NB4 (cell line): ENCODE measurements at regions not wholly inside any gene's neighbourhood (a gene's known extent, or its start where the extent isn't known, plus 50 kb on each side); places are given as distances from the start of the nearest gene placed in this dataset.

Source experiments
- DNase-seq: peaks from one replicate; pipeline ENCODE4 v3.0.0; 2010; ENCODE audit warnings: low read depth
- H3K4me3 ChIP-seq: one replicate; pipeline ENCODE4 v1.5.1; 2011; ENCODE audit warnings: mild to moderate bottlenecking, low read depth, low read length, moderate library complexity
- MYC ChIP-seq: IDR thresholded peaks from 2 replicates; pipeline ENCODE4 v1.6.1; 2011; ENCODE audit warnings: low read depth, low read length
- POLR2A ChIP-seq: IDR thresholded peaks from 2 replicates; pipeline ENCODE4 v1.6.1; 2011; ENCODE audit warnings: mild to moderate bottlenecking; ENCODE audit not compliant: insufficient read length; ENCODE audit errors: extremely low read depth
- TF ChIP-seq, protein P1 (sequence below): IDR thresholded peaks from 2 replicates; pipeline ENCODE4 v1.6.1; 2011; ENCODE audit warnings: low read depth, low read length
- TF ChIP-seq, protein P2 (sequence below): IDR thresholded peaks from one replicate; pipeline ENCODE4 v1.5.1; 2012; ENCODE audit warnings: low read depth, low read length

DNA sequence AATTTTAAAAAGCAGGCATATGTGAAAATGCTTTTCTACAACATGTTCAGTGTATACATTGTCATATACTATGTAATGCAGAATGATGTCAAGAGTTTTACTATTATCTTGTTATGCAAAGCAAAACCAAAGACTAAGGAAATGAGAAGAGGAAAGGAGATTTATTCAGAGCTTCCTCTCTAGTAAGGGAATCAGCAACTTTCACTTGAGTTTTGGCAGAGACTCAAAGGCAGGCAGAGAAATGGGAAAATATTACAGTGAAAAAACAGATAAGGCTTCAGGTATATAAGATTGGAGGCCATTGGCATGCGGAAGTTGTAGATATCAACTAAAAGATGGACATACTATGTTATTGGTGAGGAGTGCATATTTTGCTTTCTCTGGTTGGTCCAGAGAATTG, 512.0 kb upstream of the PCDH20 start:
- no peak for TF ChIP-seq MYC
- TF ChIP-seq, protein P1, sequence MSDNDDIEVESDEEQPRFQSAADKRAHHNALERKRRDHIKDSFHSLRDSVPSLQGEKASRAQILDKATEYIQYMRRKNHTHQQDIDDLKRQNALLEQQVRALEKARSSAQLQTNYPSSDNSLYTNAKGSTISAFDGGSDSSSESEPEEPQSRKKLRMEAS, result no peak
- no peak for TF ChIP-seq POLR2A
- H3K4me3 ChIP-seq, result no peak overlapping the region
- DNase-seq, result no peak

DNA sequence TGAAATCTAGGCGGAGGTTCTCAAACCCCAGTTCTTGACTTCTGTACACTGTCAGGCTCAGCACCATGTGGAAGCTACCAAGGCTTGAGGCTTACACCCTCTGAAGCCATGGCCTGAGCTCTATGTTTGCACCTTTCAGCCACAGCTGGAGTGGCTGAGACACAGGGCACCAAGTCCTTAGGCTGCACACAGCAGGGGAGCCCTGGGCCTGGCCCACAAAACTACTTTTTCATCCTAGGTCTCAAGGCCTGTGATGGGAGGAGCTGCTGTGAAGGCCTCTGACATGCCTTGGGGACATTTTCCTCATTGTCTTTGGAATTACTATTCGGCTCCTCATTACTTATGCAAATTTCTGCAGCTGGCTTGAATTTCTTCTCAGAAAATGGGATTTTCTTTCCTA, 503.2 kb upstream of the PCDH20 start:
- TF ChIP-seq MYC (no peak), POLR2A (no peak)
- H3K4me3 ChIP-seq, result no peak overlapping the region
- DNase-seq, result no peak

DNA sequence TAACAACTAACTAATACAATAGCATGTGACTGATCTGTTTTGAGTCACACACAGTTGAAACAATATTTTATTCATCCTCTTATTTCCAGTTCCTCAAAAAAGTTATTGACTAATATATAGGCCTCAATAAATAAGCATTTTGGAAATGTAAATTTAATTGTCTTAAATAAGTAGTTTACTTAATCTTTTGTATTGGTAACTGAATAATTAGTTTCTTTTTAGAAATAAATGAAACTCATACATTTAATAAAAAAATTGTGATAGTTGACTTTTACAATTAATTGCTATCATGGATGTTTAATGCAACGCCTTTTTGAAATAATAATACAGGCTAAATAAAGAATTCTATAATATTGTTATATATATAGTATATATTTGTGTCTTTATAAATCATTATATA, 500.8 kb upstream of the PCDH20 start:
- no peak for TF ChIP-seq POLR2A
- TF ChIP-seq MYC, result no peak
- TF ChIP-seq, protein P2, sequence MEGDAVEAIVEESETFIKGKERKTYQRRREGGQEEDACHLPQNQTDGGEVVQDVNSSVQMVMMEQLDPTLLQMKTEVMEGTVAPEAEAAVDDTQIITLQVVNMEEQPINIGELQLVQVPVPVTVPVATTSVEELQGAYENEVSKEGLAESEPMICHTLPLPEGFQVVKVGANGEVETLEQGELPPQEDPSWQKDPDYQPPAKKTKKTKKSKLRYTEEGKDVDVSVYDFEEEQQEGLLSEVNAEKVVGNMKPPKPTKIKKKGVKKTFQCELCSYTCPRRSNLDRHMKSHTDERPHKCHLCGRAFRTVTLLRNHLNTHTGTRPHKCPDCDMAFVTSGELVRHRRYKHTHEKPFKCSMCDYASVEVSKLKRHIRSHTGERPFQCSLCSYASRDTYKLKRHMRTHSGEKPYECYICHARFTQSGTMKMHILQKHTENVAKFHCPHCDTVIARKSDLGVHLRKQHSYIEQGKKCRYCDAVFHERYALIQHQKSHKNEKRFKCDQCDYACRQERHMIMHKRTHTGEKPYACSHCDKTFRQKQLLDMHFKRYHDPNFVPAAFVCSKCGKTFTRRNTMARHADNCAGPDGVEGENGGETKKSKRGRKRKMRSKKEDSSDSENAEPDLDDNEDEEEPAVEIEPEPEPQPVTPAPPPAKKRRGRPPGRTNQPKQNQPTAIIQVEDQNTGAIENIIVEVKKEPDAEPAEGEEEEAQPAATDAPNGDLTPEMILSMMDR, result no peak
- TF ChIP-seq, protein P1, result no peak
- H3K4me3 ChIP-seq, result no peak overlapping the region
- DNase-seq, result no peak

DNA sequence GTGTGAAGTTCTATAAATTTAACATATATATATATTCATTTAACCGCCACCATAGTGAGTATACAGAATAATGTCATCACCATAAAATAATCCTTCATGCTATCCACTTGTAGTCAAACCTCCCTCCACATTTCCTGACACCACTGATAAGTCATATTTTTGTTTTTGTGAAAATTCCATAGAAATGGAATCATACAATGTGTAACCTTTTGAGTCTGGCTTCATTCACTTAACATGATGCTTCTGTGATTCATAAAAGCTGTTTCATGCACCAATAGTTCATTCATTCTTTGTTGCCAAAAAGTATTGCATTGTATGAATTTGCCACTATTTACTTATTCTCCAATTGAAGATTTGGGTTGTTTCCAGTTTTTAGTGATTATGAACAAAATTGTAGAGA, 497.5 kb upstream of the PCDH20 start:
- TF ChIP-seq POLR2A, result no peak
- TF ChIP-seq MYC, result no peak
- H3K4me3 ChIP-seq, result no peak overlapping the region
- DNase-seq, result no peak

DNA sequence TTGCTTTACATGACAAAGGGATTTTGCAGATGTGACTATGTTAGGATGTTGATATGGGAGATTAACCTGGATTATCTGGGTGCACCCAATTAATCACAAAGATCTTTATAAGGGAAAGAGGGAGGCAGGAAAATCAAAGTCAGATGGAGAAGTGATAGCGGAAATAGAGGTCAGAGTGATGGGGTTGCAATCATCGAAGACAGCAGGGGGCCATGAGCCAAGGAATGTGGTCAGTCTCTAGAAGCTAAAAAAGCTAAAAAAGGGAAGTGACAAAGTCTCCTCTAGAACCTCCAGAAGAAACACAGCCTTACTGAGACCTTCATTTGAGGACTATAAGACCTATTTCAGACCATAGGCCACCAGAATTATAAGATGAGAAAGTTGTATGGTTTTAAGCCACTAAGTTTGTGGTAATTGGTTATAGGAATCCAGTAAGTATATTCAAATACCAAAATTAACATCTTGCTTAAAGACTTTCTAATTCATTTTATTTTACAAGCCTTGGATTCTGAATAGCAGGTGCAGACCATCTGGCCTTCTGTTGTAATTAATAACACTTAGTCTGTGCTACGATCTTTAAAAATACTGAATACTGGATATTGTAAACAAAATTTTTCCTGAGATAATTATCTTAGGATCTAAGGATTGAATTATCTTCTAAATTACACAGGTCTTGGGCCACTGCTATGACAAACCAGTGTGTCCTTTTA, 493.4 kb upstream of the PCDH20 start:
- TF ChIP-seq, protein P1, result no peak
- TF ChIP-seq MYC (no peak), POLR2A (no peak)
- TF ChIP-seq, protein P2, result no peak
- no peak overlapping the region for H3K4me3 ChIP-seq
- DNase-seq, result peak; percentile 64

DNA sequence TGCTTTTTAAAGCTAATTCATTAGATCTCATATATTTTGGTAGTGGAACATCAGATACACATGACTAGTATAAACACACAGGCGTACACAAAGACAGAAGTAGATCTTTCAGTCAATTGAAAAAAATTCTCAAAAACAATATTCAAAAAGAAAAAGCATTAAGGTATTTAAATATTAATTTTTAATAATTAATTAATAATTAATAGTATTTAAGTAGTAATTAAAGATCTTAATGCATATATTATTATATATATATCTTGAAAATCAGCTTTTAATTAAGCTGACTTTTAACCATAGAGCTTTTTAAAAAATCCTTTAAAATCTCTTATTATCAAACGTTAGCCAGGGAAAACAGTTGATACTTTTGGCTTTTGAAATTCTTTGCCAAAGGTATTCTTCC, 489.4 kb upstream of the PCDH20 start:
- no peak overlapping the region for H3K4me3 ChIP-seq
- no peak for DNase-seq
- TF ChIP-seq POLR2A (no peak), MYC (no peak)
- TF ChIP-seq, protein P2, result no peak
- TF ChIP-seq, protein P1, result no peak

DNA sequence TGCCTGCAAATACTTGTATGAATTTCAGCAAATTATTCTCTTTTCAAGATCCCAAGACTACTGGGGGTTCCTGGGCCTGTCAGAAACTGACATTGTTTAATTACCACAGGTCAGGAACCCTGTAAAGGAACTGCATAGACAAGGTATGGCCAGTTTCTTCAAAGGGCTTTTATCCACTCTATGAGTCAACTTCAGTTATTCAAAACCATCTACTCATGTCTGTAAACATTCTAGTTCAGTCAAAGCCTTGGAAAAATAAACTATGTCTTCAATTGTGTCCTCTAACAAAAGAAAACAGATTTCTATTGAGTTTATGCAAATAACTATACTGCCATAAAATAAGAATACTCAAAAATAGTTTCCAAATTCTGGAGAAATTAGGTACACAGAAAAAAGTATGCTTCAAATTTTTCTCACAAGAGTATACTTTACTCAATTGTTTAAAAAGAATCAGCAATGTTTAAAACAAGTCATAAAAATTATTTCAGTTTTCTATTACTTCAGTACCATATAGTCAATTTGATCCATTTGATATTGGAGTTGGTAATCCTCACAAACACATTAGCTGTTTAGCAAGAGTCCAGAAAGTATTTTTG, 486.4 kb upstream of the PCDH20 start:
- TF ChIP-seq, protein P2, result no peak
- TF ChIP-seq, protein P1, result no peak
- TF ChIP-seq POLR2A, result no peak
- TF ChIP-seq MYC, result no peak
- no peak for DNase-seq

More for the DNA sequence above, 486.4 kb upstream of the PCDH20 start:
- H3K4me3 ChIP-seq, result no peak overlapping the region
